Bone marrow (tissue), 2 donors: ENCODE measurements at regions not wholly inside any gene's neighbourhood (a gene's known extent, or its start where the extent isn't known, plus 50 kb on each side); places are given as distances from the start of the nearest gene placed in this dataset.
"Not testable (repeated sequence)": the region's sequence is repeated elsewhere in the genome, so short reads cannot be mapped to it uniquely, and the experiment has no call there.

ENCODE experiments used
- DNase-seq, 2 donors: peaks; one replicate each; lab custom pipeline; 2025; lab: John Stamatoyannopoulos, UW

GRCh38 chr5:10921160-10921559 is 160.1 kb upstream of the DAP start:
- no peak for DNase-seq

- DNase-seq, result no peak
Measured at GRCh38 chr5:10920400-10920799, 159.4 kb upstream of the DAP start.

- no peak for DNase-seq
Measured at GRCh38 chr5:10914741-10915480, 153.9 kb upstream of the DAP start.

- peak; percentile 3 to 14 for DNase-seq
Measured at GRCh38 chr5:10913841-10914240, 152.8 kb upstream of the DAP start.

GRCh38 chr5:10913181-10913810 is 152.3 kb upstream of the DAP start:
- DNase-seq, result no peak

GRCh38 chr5:10912435-10912834 is 151.4 kb upstream of the DAP start:
- no peak for DNase-seq

- DNase-seq, result no peak
Measured at GRCh38 chr5:10910261-10910660, 149.2 kb upstream of the DAP start.

- DNase-seq, result no peak
Measured at GRCh38 chr5:10904862-10905432, 143.9 kb upstream of the DAP start.

- DNase-seq, result no peak
Measured at GRCh38 chr5:10903786-10904560, 142.9 kb upstream of the DAP start.

- no peak for DNase-seq
Measured at GRCh38 chr5:10902145-10902544, 141.1 kb upstream of the DAP start.

GRCh38 chr5:10898514-10898913 is 137.5 kb upstream of the DAP start:
- no peak for DNase-seq

- DNase-seq, result no peak
Measured at GRCh38 chr5:10896016-10896415, 135.0 kb upstream of the DAP start.

- DNase-seq, result no peak
Measured at GRCh38 chr5:10894445-10895054, 133.5 kb upstream of the DAP start.

- DNase-seq, result no peak
Measured at GRCh38 chr5:10892911-10893215, 131.8 kb upstream of the DAP start.

- DNase-seq, result no peak
Measured at GRCh38 chr5:10892147-10892910, 131.3 kb upstream of the DAP start.

GRCh38 chr5:10891193-10891592 is 130.2 kb upstream of the DAP start:
- DNase-seq, result no peak

GRCh38 chr5:10886497-10886896 is 125.5 kb upstream of the DAP start:
- DNase-seq, result no peak

GRCh38 chr5:10885026-10885425 is 124.0 kb upstream of the DAP start:
- DNase-seq, result no peak

GRCh38 chr5:10883945-10884344 is 122.9 kb upstream of the DAP start:
- not testable (repeated sequence) for DNase-seq

- DNase-seq, result no peak
Measured at GRCh38 chr5:10880934-10881333, 119.9 kb upstream of the DAP start.

GRCh38 chr5:10876996-10877395 is 116.0 kb upstream of the DAP start:
- DNase-seq, result not testable (repeated sequence)
